ENCODE measurements at regions not wholly inside any gene's neighbourhood (a gene's known extent, or its start where the extent isn't known, plus 50 kb on each side); places are given as distances from the start of the nearest gene placed in this dataset.

- H3K9me3 Mint-ChIP-seq (ENCODE audit: insufficient read depth): no peaks in the 10 kb centered on the region
- no peaks in the 10 kb centered on the region for H3K9me3 ChIP-seq (ENCODE audit: control extremely low read depth in 1 of 3, control insufficient read depth in 2 of 3, insufficient read depth in 1 of 3, low read length in 2 of 3)
- no peaks in the 10 kb centered on the region for H3K4me1 ChIP-seq (ENCODE audit: control insufficient read depth in 2 of 2, insufficient read depth in 2 of 2, low read length in 2 of 2)
- H3K36me3 ChIP-seq (replicated peaks in 1 of 2; ENCODE audit: control extremely low read depth in 1 of 2, control insufficient read depth in 1 of 2, extremely low read depth in 1 of 2, insufficient read depth in 2 of 2, low read length in 1 of 2): no peaks in the 10 kb centered on the region
- CTCF ChIA-PET: no interaction called here
- WGBS (ENCODE audit: insufficient coverage): 91% methylated on average over 2 of the region's 2 CpGs
- H3K79me2 ChIP-seq (ENCODE audit: control insufficient read depth, insufficient read depth, low read length): no peaks in the 10 kb centered on the region
- intact Hi-C loops (cut with micrococcal nuclease): no loop called here
- no peak overlapping the region for H3K27ac Mint-ChIP-seq
- H3K9ac ChIP-seq (ENCODE audit: low read length): no peak overlapping the region
- H3K4me3 Mint-ChIP-seq: no peak overlapping the region
- no peaks in the 10 kb centered on the region for H3K27me3 ChIP-seq (replicated peaks in 1 of 4; ENCODE audit: control extremely low read depth in 1 of 4, control insufficient read depth in 3 of 4, insufficient read depth in 4 of 4, low read length in 3 of 4)
- H3K27me3 Mint-ChIP-seq: no peaks in the 10 kb centered on the region
- no peak overlapping the region for H3K4me3 ChIP-seq (ENCODE audit: control extremely low read depth in 1 of 5, extremely low read depth in 1 of 5, insufficient read depth in 1 of 5, low read depth in 2 of 5, low read length in 4 of 5)
- POLR2A ChIA-PET: no interaction called here
- TF ChIP-seq CTCF (IDR thresholded peaks at IDR 0.05): no peak
- no peaks in the 10 kb centered on the region for H3K4me1 Mint-ChIP-seq
- no peak overlapping the region for H3K4me2 ChIP-seq (replicated peaks; ENCODE audit: low read depth, low read length, poor library complexity, severe bottlenecking)
- H3K27ac ChIP-seq (ENCODE audit: low read length in 2 of 2): no peak overlapping the region
- H4K20me1 ChIP-seq (ENCODE audit: control insufficient read depth, insufficient read depth, low read length, poor library complexity, severe bottlenecking): no peaks in the 10 kb centered on the region
- no peak overlapping the region for H2AFZ ChIP-seq (ENCODE audit: insufficient read depth, low read depth, low read length, poor library complexity, severe bottlenecking)
- DNase-seq: no peak
- ATAC-seq (ENCODE audit: low read depth): no peak
These were observed 145.7 kb downstream of the SOX4 start for GRCh38 chr6:21739241-21739640.

GRCh38 chr6:21739838-21740237 is 146.3 kb downstream of the SOX4 start:
- H3K4me1 Mint-ChIP-seq: no peaks in the 10 kb centered on the region
- no peaks in the 10 kb centered on the region for H3K9me3 ChIP-seq (ENCODE audit: control extremely low read depth in 1 of 3, control insufficient read depth in 2 of 3, insufficient read depth in 1 of 3, low read length in 2 of 3)
- CTCF ChIA-PET: no interaction called here
- no peak for TF ChIP-seq EZH2 (IDR thresholded peaks at IDR 0.05; ENCODE audit: borderline replicate concordance, insufficient read depth, low read depth, low read length, poor library complexity, severe bottlenecking)
- no peak for TF ChIP-seq CTCF (IDR thresholded peaks at IDR 0.05)
- H3K27me3 ChIP-seq (replicated peaks in 1 of 4; ENCODE audit: control extremely low read depth in 1 of 4, control insufficient read depth in 3 of 4, insufficient read depth in 4 of 4, low read length in 3 of 4): no peaks in the 10 kb centered on the region
- 95% methylated on average over 4 of the region's 5 CpGs for WGBS (ENCODE audit: insufficient coverage)
- no peak overlapping the region for H3K4me3 ChIP-seq (ENCODE audit: control extremely low read depth in 1 of 5, extremely low read depth in 1 of 5, insufficient read depth in 1 of 5, low read depth in 2 of 5, low read length in 4 of 5)
- H2AFZ ChIP-seq (ENCODE audit: insufficient read depth, low read depth, low read length, poor library complexity, severe bottlenecking): no peak overlapping the region
- no peaks in the 10 kb centered on the region for H3K79me2 ChIP-seq (ENCODE audit: control insufficient read depth, insufficient read depth, low read length)
- no peak overlapping the region for H3K27ac ChIP-seq (ENCODE audit: low read length in 2 of 2)
- no peaks in the 10 kb centered on the region for H3K4me1 ChIP-seq (ENCODE audit: control insufficient read depth in 2 of 2, insufficient read depth in 2 of 2, low read length in 2 of 2)
- no peaks in the 10 kb centered on the region for H3K9me3 Mint-ChIP-seq (ENCODE audit: insufficient read depth)
- H3K36me3 ChIP-seq (replicated peaks in 1 of 2; ENCODE audit: control extremely low read depth in 1 of 2, control insufficient read depth in 1 of 2, extremely low read depth in 1 of 2, insufficient read depth in 2 of 2, low read length in 1 of 2): no peaks in the 10 kb centered on the region
- DNase-seq (no peak), ATAC-seq (ENCODE audit: low read depth) (no peak)
- no peak overlapping the region for H3K9ac ChIP-seq (ENCODE audit: low read length)
- intact Hi-C loops (cut with micrococcal nuclease): no loop called here
- H3K27ac Mint-ChIP-seq: no peak overlapping the region
- H3K27me3 Mint-ChIP-seq: no peaks in the 10 kb centered on the region
- H3K4me3 Mint-ChIP-seq: no peak overlapping the region
- H4K20me1 ChIP-seq (ENCODE audit: control insufficient read depth, insufficient read depth, low read length, poor library complexity, severe bottlenecking): no peaks in the 10 kb centered on the region
- no peak overlapping the region for H3K4me2 ChIP-seq (replicated peaks; ENCODE audit: low read depth, low read length, poor library complexity, severe bottlenecking)
- POLR2A ChIA-PET: no interaction called here

Measured in B cell (primary cell).